T-cell (primary cell): ENCODE measurements at regions not wholly inside any gene's neighbourhood (a gene's known extent, or its start where the extent isn't known, plus 50 kb on each side); places are given as distances from the start of the nearest gene placed in this dataset.

Experiments used
- ATAC-seq, 4 experiments: fragments of 200-7000 bp in 3 of 4; fragments of 150-1000 bp in 1 of 4; cut with Tn5 transposase; replicated peaks in 1 of 4; 1 replicate in 3 of 4; 2 replicates in 1 of 4; pipeline ENCODE4 v1.10.0; 2021; ENCODE audit warnings: moderate library complexity in 3 of 4, mild to moderate bottlenecking in 2 of 4, moderate number of reproducible peaks in 1 of 4
- CTCF ChIA-PET, 2 donors: fragments of 300-600 bp; sonication (Branson Sonifier 250); formaldehyde crosslinking; loops; one replicate each; lab custom pipeline; 2022; ENCODE audit warnings: antibody characterized with exemption in 2 of 2; lab: Charles Lee
- POLR2A ChIA-PET, 2 donors: fragments of 300-600 bp; sonication (Branson Sonifier 250); formaldehyde crosslinking; loops; one replicate each; lab custom pipeline; 2022; ENCODE audit warnings: antibody characterized with exemption in 2 of 2; lab: Charles Lee
- DNase-seq, 35 experiments: peaks; one replicate each; pipeline versions ENCODE4 v3.0.0 to v3.0.0-alpha.2; 2013 to 2023
- H3K27ac ChIP-seq: one replicate; pipeline ENCODE4 v1.5.1; 2013; ENCODE audit warnings: low read length
- H3K27me3 ChIP-seq, 2 experiments: replicated peaks in 1 of 2; 1 replicate in 1 of 2; 2 replicates in 1 of 2; pipeline versions ENCODE4 v1.6.1 to v1.7.0; 2013; ENCODE audit warnings: low read length in 1 of 2, mixed read lengths in 1 of 2; ENCODE audit not compliant: control insufficient read depth in 2 of 2, insufficient read depth in 2 of 2; ENCODE audit errors: extremely low read depth in 1 of 2
- H3K36me3 ChIP-seq, 2 donors: 1 replicate in 1 of 2; 2 replicates in 1 of 2; pipeline versions ENCODE4 v1.6.1 to v1.7.0; 2013; ENCODE audit warnings: low read length in 1 of 2; ENCODE audit not compliant: control insufficient read depth in 2 of 2, insufficient read depth in 1 of 2; ENCODE audit errors: extremely low read depth in 1 of 2
- H3K4me1 ChIP-seq, 2 experiments: 1 replicate in 1 of 2; 2 replicates in 1 of 2; pipeline versions ENCODE4 v1.6.1 to v1.7.0; 2013; ENCODE audit warnings: low read length in 2 of 2, mixed read lengths in 1 of 2; ENCODE audit not compliant: insufficient read depth in 2 of 2, control insufficient read depth in 1 of 2; ENCODE audit errors: extremely low read depth in 1 of 2
- H3K4me3 ChIP-seq, 2 donors: 1 replicate in 1 of 2; 2 replicates in 1 of 2; pipeline versions ENCODE4 v1.5.1 to v1.7.0; 2013; ENCODE audit warnings: mild to moderate bottlenecking in 2 of 2, low read length in 1 of 2, moderate library complexity in 1 of 2; ENCODE audit not compliant: control insufficient read depth in 1 of 2; ENCODE audit errors: extremely low read depth in 1 of 2
- H3K9me3 ChIP-seq: 2 replicates; pipeline ENCODE4 v1.7.0; 2013
- H3K27ac Mint-ChIP-seq, 2 donors: one replicate each; pipeline ENCODE4 v1.8.0; 2020 to 2021; ENCODE audit warnings: mild to moderate bottlenecking in 2 of 2, mixed read lengths in 2 of 2
- H3K27me3 Mint-ChIP-seq, 2 donors: one replicate each; pipeline ENCODE4 v1.8.0; 2021 to 2022; ENCODE audit warnings: mixed read lengths in 2 of 2
- H3K36me3 Mint-ChIP-seq: one replicate; pipeline ENCODE4 v1.8.0; 2021; ENCODE audit warnings: mixed read lengths
- H3K4me1 Mint-ChIP-seq, 3 donors: one replicate each; pipeline ENCODE4 v1.8.0; 2020 to 2022; ENCODE audit warnings: mixed read lengths in 3 of 3, mild to moderate bottlenecking in 1 of 3
- H3K4me3 Mint-ChIP-seq, 3 donors: one replicate each; pipeline ENCODE4 v1.8.0; 2020 to 2022; ENCODE audit warnings: mild to moderate bottlenecking in 3 of 3, mixed read lengths in 3 of 3, moderate library complexity in 3 of 3
- H3K9me3 Mint-ChIP-seq, 3 donors: one replicate each; pipeline ENCODE4 v1.8.0; 2020 to 2022; ENCODE audit warnings: mixed read lengths in 3 of 3
- WGBS: methylation state at CpG from one replicate; pipeline ENCODE4 v1.1.5; 2013; ENCODE audit warnings: missing lambda C conversion rate; ENCODE audit not compliant: insufficient coverage; 5-methylcytosine and 5-hydroxymethylcytosine counted together

DNA sequence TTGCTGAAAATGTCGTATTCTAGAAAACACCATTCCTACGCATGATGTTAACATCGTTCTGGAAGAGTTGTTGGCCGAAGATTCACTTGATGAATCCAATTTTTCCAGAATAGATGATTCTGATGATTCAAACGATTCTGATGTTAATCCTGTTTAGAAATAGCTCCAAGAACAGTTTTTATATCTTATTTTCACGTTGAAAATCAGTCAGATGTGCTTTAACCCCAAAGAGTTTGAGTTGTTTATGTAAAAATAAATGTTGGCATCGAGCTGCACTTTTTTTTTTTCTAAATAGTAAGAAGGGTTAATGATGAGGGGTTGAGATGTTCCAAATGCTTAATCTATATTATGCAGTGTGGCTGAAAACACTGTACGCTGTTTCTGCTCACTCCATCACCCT is 99.9 kb upstream of the LINC00305 start:
- Histone ChIP-seq H3K9me3 (no peaks in the 10 kb centered on the region), H3K27ac (no peak overlapping the region), H3K4me3 (no peak overlapping the region), H3K4me1 (no peaks in the 10 kb centered on the region), H3K27me3 (no peaks in the 10 kb centered on the region), H3K36me3 (no peaks in the 10 kb centered on the region)
- ChIA-PET POLR2A (no interaction called here), CTCF (no interaction called here)
- Mint-ChIP-seq H3K4me3 (no peak overlapping the region), H3K27me3 (no peaks in the 10 kb centered on the region), H3K4me1 (no peaks in the 10 kb centered on the region), H3K27ac (no peak overlapping the region), H3K36me3 (no peaks in the 10 kb centered on the region), H3K9me3 (peaks cover 0 to 9% (median 0%) of the 10 kb centered on the region in 3 donors)
- WGBS: 60% methylated on average over 1 of the region's 8 CpGs
- ATAC-seq (no peak), DNase-seq (no peak)

DNA sequence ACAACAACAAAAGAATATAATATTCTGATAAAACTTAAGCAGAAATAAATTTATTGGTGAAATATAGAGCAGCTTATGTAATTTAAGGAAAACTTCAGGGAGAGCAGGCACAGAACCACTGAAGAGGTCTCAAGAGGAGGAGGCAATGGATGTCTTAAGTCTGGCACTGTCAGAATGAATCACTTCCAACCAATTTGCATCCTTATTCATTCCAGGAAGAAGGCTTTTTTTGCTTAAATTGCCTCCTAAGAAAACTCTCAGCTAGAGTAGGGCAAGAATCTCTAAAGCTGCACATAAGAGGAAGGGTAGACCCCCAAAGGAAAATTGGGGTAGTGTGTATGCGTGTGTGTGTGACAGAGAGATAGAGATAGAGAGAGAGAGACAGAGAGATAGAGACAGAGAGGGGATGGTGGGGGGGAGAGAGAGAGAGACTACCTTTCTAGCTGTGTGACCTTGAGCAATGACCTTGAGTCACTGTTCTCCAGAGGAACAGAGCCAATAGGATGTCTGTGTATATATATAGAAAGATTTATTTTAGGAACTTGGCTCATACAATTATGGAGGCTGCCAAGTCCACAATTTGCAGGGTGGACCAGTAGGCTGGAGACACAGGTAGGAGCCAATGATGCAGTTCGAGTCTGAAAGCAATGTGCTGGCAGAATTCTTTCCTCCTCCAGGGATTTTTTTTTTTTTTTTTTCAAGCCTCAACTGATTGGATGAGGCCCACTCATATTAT is 96.4 kb upstream of the LINC00305 start:
- Histone ChIP-seq H3K36me3 (no peaks in the 10 kb centered on the region), H3K27me3 (no peaks in the 10 kb centered on the region), H3K27ac (no peak overlapping the region), H3K4me1 (no peaks in the 10 kb centered on the region), H3K4me3 (no peak overlapping the region), H3K9me3 (no peaks in the 10 kb centered on the region)
- DNase-seq (no peak), ATAC-seq (no peak)
- Mint-ChIP-seq H3K9me3 (peaks cover 0 to 5% (median 0%) of the 10 kb centered on the region in 3 donors), H3K27me3 (no peaks in the 10 kb centered on the region), H3K36me3 (no peaks in the 10 kb centered on the region), H3K4me3 (no peak overlapping the region), H3K27ac (no peak overlapping the region), H3K4me1 (no peaks in the 10 kb centered on the region)
- ChIA-PET POLR2A (no interaction called here), CTCF (no interaction called here)
- 70% methylated on average over 2 of the region's 2 CpGs for WGBS

DNA sequence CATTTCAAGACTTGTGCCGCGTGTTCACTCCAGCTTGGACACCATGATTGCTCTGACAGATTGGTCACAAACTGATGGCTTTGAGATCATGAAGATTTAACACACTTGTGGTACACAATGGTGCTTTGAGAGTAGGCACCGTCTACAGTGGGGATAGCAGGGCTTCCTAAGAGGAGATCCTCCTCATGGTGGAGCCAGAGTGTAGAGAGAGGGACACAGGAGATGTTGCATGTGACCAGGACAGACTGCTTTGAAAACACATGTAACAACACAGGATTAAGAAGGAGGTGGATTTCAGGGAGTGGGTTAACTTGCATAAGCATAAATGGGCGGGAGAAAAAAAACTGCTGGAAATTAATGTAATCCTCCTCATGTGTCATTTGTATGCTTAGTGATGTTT is 95.7 kb upstream of the LINC00305 start:
- DNase-seq: no peak
- POLR2A ChIA-PET: no interaction called here
- no peaks in the 10 kb centered on the region for H3K27me3 ChIP-seq
- no peaks in the 10 kb centered on the region for H3K4me1 ChIP-seq
- Mint-ChIP-seq H3K27me3 (no peaks in the 10 kb centered on the region), H3K4me3 (no peak overlapping the region), H3K27ac (no peak overlapping the region), H3K9me3 (peaks cover 0 to 4% (median 0%) of the 10 kb centered on the region in 3 donors), H3K36me3 (no peaks in the 10 kb centered on the region), H3K4me1 (no peaks in the 10 kb centered on the region)
- no peak for ATAC-seq
- WGBS: 50% methylated on average over 1 of the region's 4 CpGs
- no peak overlapping the region for H3K4me3 ChIP-seq
- H3K36me3 ChIP-seq: no peaks in the 10 kb centered on the region
- H3K27ac ChIP-seq: no peak overlapping the region
- H3K9me3 ChIP-seq: no peaks in the 10 kb centered on the region
- CTCF ChIA-PET: no interaction called here

GRCh38 chr18:64240316-64240715 is 91.4 kb upstream of the LINC00305 start:
- no peaks in the 10 kb centered on the region for H3K36me3 Mint-ChIP-seq
- no peak for DNase-seq
- POLR2A ChIA-PET: no interaction called here
- no peaks in the 10 kb centered on the region for H3K4me1 ChIP-seq
- CTCF ChIA-PET: no interaction called here
- no peak overlapping the region for H3K4me3 Mint-ChIP-seq
- no peaks in the 10 kb centered on the region for H3K4me1 Mint-ChIP-seq
- no peaks in the 10 kb centered on the region for H3K27me3 ChIP-seq
- no peaks in the 10 kb centered on the region for H3K36me3 ChIP-seq
- no peaks in the 10 kb centered on the region for H3K9me3 ChIP-seq
- H3K4me3 ChIP-seq: no peak overlapping the region
- peaks cover 0 to 5% (median 0%) of the 10 kb centered on the region in 3 donors for H3K9me3 Mint-ChIP-seq
- H3K27ac Mint-ChIP-seq: no peak overlapping the region
- no peak overlapping the region for H3K27ac ChIP-seq
- no peaks in the 10 kb centered on the region for H3K27me3 Mint-ChIP-seq
- ATAC-seq: no peak
- 84% methylated on average over 2 of the region's 3 CpGs for WGBS

DNA sequence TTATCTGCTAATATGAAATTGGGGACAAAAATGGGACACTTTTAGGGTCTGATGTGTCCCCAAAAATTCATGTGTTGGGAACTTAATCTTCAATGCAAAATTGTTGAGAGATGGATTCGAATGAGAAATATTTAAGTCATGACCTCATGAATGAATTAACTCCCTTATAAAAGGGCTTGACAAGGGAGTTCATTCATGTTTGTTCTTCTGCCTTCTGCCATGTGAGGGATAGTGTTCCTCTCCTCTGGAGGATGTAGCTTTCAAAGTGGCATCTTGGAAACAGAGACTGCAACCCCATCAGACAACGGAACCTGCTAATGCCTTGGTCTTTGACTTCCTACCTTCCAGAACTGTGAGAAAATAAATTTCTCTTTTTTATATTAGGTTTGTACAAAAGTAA is 89.2 kb upstream of the LINC00305 start:
- Histone ChIP-seq H3K36me3 (no peaks in the 10 kb centered on the region), H3K9me3 (no peaks in the 10 kb centered on the region), H3K27me3 (no peaks in the 10 kb centered on the region), H3K4me1 (no peaks in the 10 kb centered on the region), H3K27ac (no peak overlapping the region), H3K4me3 (no peak overlapping the region)
- ChIA-PET CTCF (no interaction called here), POLR2A (no interaction called here)
- Mint-ChIP-seq H3K4me1 (no peaks in the 10 kb centered on the region), H3K27me3 (no peaks in the 10 kb centered on the region), H3K36me3 (no peaks in the 10 kb centered on the region), H3K4me3 (no peak overlapping the region), H3K9me3 (peaks cover 0 to 5% (median 0%) of the 10 kb centered on the region in 3 donors), H3K27ac (no peak overlapping the region)
- ATAC-seq (no peak), DNase-seq (no peak)
- no CpG with 5 or more reads among the region's 2 CpGs for WGBS

- H3K4me1 ChIP-seq: no peaks in the 10 kb centered on the region
- no CpG with 5 or more reads among the region's 3 CpGs for WGBS
- H3K9me3 ChIP-seq: no peaks in the 10 kb centered on the region
- Mint-ChIP-seq H3K9me3 (peaks cover 0 to 16% (median 5%) of the 10 kb centered on the region in 3 donors), H3K27ac (no peak overlapping the region), H3K4me1 (no peaks in the 10 kb centered on the region), H3K27me3 (no peaks in the 10 kb centered on the region), H3K4me3 (no peak overlapping the region), H3K36me3 (no peaks in the 10 kb centered on the region)
- no peaks in the 10 kb centered on the region for H3K27me3 ChIP-seq
- H3K27ac ChIP-seq: no peak overlapping the region
- H3K36me3 ChIP-seq: no peaks in the 10 kb centered on the region
- ChIA-PET CTCF (no interaction called here), POLR2A (no interaction called here)
- ATAC-seq: no peak
- DNase-seq: no peak
- no peak overlapping the region for H3K4me3 ChIP-seq
Measured at GRCh38 chr18:64234321-64234720, 85.4 kb upstream of the LINC00305 start.

- DNase-seq (no peak), ATAC-seq (no peak)
- no peak overlapping the region for H3K27ac Mint-ChIP-seq
- H3K36me3 Mint-ChIP-seq: no peaks in the 10 kb centered on the region
- WGBS: no CpG with 5 or more reads among the region's 1 CpG
- peaks cover 0 to 16% (median 5%) of the 10 kb centered on the region in 3 donors for H3K9me3 Mint-ChIP-seq
- no peaks in the 10 kb centered on the region for H3K9me3 ChIP-seq
- no peaks in the 10 kb centered on the region for H3K36me3 ChIP-seq
- H3K4me1 Mint-ChIP-seq: no peaks in the 10 kb centered on the region
- CTCF ChIA-PET: no interaction called here
- H3K27me3 Mint-ChIP-seq: no peaks in the 10 kb centered on the region
- POLR2A ChIA-PET: no interaction called here
- H3K27ac ChIP-seq: no peak overlapping the region
- no peaks in the 10 kb centered on the region for H3K4me1 ChIP-seq
- no peaks in the 10 kb centered on the region for H3K27me3 ChIP-seq
- H3K4me3 Mint-ChIP-seq: no peak overlapping the region
- no peak overlapping the region for H3K4me3 ChIP-seq
Measured at GRCh38 chr18:64233851-64234250, 85.0 kb upstream of the LINC00305 start.
